ENCODE measurements at regions not wholly inside any gene's neighbourhood (a gene's known extent, or its start where the extent isn't known, plus 50 kb on each side); places are given as distances from the start of the nearest gene placed in this dataset.

DNA sequence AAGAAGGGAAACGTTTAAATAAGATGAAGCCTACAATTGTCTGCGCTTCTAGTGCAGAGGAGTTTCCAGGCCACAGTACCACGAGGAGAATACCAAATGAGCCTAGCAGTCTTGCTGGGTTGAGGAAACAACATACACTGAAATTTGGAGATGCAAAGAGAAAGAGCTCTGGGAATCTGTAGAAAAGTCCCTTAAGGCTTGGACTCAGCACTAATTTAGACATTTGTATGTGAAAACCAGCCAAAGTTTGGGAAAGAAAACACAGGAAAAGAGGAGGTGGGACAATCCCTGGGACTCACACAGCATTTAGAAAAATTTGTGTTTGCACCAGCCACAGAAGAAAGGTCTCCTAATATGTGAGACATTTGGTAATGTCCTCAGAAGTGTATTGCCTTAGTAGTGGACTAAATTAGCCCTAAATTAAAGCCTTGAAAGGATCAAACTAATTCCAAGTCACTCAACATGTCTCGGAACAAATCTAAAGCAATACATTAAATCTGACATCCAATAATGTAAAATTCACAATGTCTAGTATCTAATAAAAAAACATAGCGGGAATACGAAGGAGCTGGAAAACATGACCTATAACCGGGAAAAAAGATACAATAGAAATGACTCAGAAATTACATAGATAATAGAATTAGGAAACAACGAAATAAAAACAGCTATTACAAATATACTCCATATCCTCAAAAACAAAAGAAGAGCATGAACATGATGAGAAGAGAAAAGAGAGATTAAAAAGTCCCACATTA lies 187.1 kb upstream of the NAMPT start:
- intact Hi-C loops (cut with DNase I), result no loop called here
- Histone ChIP-seq H3K27ac (no peak overlapping the region), H3K4me3 (no peak overlapping the region), H3K27me3 (no peaks in the 10 kb centered on the region), H3K36me3 (no peaks in the 10 kb centered on the region), H3K9me3 (no peaks in the 10 kb centered on the region), H3K4me1 (peaks cover 0 to 2% (median 0%) of the 10 kb centered on the region in 12 donors)
- 68 to 71% (median 69%) methylated on average over 8 of the region's 8 CpGs for WGBS, 4 donors
- ATAC-seq, result no peak
- no peak for TF ChIP-seq CTCF (IDR thresholded peaks at IDR 0.05)
- TF ChIP-seq POLR2A (IDR thresholded peaks at IDR 0.05), result no peak
- DNase-seq, result no peak

DNA sequence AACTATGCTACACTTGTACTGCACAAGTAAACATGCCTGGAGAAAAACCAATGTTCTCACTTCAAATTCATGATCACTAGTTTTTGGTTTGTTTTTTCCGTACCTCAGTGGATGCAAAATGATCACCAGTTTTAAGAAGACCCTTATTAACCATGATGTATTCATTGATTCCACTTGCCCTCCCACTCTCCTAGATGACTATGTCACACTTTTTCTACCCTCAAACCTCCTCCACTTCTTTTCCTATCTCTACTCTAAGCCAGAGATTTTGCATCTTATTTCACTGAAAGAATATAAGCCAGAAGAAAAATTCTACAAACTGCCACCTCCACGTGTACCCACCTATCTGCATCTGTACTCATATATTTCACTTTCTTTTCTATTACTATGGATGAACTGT lies 186.2 kb upstream of the NAMPT start:
- no peak overlapping the region for H3K27ac ChIP-seq
- WGBS, 4 donors, result 89 to 92% (median 91%) methylated on average over 2 of the region's 2 CpGs
- no peaks in the 10 kb centered on the region for H3K36me3 ChIP-seq
- no peak overlapping the region for H3K4me3 ChIP-seq
- no peak for DNase-seq
- ATAC-seq, result no peak
- no peaks in the 10 kb centered on the region for H3K9me3 ChIP-seq
- TF ChIP-seq POLR2A (IDR thresholded peaks at IDR 0.05) (no peak), CTCF (IDR thresholded peaks at IDR 0.05) (no peak)
- H3K27me3 ChIP-seq, result no peaks in the 10 kb centered on the region
- H3K4me1 ChIP-seq, result peaks cover 0 to 11% (median 0%) of the 10 kb centered on the region in 12 donors
- intact Hi-C loops (cut with DNase I), result no loop called here

DNA sequence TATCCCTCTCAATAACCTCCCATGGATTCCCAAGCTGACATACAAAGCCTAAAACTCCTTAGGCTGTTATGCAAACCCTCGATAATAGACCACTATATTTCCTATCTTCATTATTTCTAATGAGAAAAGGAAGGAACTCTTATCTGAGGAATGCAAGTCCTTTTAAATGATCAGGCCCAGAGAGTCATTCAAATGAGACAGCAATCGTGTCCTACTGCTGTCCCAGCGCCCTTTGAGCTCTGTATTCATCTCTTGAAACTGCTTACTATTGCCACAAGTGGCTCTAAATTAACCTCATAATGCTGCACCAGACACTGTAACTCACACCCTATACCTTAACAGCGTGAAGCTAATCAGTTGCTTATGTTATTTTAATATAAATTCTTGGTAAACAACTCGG lies 182.1 kb upstream of the NAMPT start:
- Histone ChIP-seq H3K4me3 (no peak overlapping the region), H3K36me3 (no peaks in the 10 kb centered on the region), H3K4me1 (peaks cover 0 to 17% (median 3%) of the 10 kb centered on the region in 12 donors), H3K27me3 (no peaks in the 10 kb centered on the region), H3K27ac (no peak overlapping the region), H3K9me3 (no peaks in the 10 kb centered on the region)
- WGBS, 4 donors, result 51 to 68% (median 56%) methylated on average over 5 of the region's 5 CpGs
- DNase-seq, result no peak
- TF ChIP-seq CTCF (IDR thresholded peaks at IDR 0.05) (no peak), POLR2A (IDR thresholded peaks at IDR 0.05) (no peak)
- intact Hi-C loops (cut with DNase I), result loop anchor here in 4 of 10 donors (10.0 kb wide), 3 partner anchors 182 to 412 kb away; partner anchors contain the start of gene NAMPT (in 2 of the 4)
- ATAC-seq, result peak in 1 of 4 donors; percentile 6

DNA sequence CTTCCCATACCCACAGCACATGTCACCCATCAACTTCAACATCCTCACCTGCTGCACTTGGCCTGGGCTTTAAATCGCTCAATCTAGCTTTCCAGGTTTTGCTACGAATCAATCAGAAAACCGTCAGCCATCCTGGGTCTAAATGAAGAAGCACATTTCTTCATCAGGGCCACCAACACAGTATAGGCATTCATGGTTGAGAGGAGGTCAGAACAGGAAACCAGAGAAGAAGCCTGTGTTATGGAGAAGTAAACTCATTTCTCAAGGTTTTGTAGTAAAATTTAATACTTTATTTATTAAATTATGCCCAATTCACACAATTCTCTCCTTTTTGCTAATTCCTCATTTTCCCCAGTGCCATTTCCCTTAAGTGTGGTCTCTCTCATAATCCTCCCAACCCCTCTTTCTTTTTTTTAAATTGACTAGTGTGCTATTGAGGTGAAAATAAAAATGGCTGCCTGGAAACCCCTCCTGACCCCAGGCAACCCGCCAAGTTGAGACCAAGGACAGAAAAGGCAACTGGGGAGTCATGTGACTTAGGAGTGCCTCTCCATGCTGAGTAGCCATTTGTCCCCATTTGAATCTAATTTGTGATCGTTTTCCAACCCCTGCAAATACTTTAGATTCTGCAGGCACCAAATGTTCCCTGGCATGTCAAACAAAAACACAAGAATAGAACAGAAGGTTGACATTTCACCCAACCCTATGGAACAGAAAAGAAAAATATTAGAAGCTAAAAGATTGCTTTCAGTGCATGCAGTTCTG lies 181.1 kb upstream of the NAMPT start:
- WGBS, 4 donors, result 80 to 84% (median 82%) methylated on average over 5 of the region's 5 CpGs
- peak in 2 of 4 donors; percentile 20 to 22 for ATAC-seq

More for the DNA sequence above, 181.1 kb upstream of the NAMPT start:
- H3K4me1 ChIP-seq, result peaks cover 0 to 17% (median 3%) of the 10 kb centered on the region in 12 donors
- no peaks in the 10 kb centered on the region for H3K9me3 ChIP-seq
- H3K4me3 ChIP-seq, result no peak overlapping the region
- TF ChIP-seq POLR2A (IDR thresholded peaks at IDR 0.05) (no peak), CTCF (IDR thresholded peaks at IDR 0.05) (no peak)
- intact Hi-C loops (cut with DNase I), result loop anchor here in 4 of 10 donors (10.0 kb wide), 3 partner anchors 181 to 411 kb away; partner anchors contain the start of gene NAMPT (in 2 of the 4)
- no peaks in the 10 kb centered on the region for H3K27me3 ChIP-seq
- H3K27ac ChIP-seq, result no peak overlapping the region
- no peak for DNase-seq
- no peaks in the 10 kb centered on the region for H3K36me3 ChIP-seq
